HCT116 (cell line): ENCODE measurements at regions not wholly inside any gene's neighbourhood (a gene's known extent, or its start where the extent isn't known, plus 50 kb on each side); places are given as distances from the start of the nearest gene placed in this dataset.

ENCODE experiments used
- ATAC-seq: fragments of 200-7000 bp; cut with Tn5 transposase; 2 replicates; pipeline ENCODE4 v1.9.1; 2020; ENCODE audit warnings: mild to moderate bottlenecking, moderate library complexity
- BruUV-seq: library from RNA; stranded (reverse); fragments of 400-500 nt; replicated peaks from 2 replicates; lab custom pipeline; 2021; lab: Mats Ljungman, UMichigan
- CTCF ChIA-PET: fragments of 300-600 bp; sonication (Branson Sonifier 250); formaldehyde crosslinking; loops from one replicate; lab custom pipeline; 2021; ENCODE audit warnings: antibody characterized with exemption; lab: Charles Lee
- POLR2A ChIA-PET: fragments of 300-600, 350-600 bp; sonication (Branson Sonifier 250); formaldehyde crosslinking; loops from one replicate; lab custom pipeline; 2021; ENCODE audit warnings: antibody characterized with exemption; lab: Charles Lee
- RAD21 ChIA-PET, 2 experiments: fragments of 300-600 bp; sonication (Branson Sonifier 250); formaldehyde crosslinking; loops; one replicate each; lab custom pipeline; 2023; ENCODE audit warnings: low total read pairs in 2 of 2; ENCODE audit not compliant: uncharacterized antibody in 2 of 2, unreplicated experiment in 2 of 2, low non-redundant PET in 1 of 2; lab: Charles Lee
- DNase-seq: peaks from one replicate; pipeline ENCODE4 v3.0.0-alpha.2; 2010; ENCODE audit warnings: low read depth, low spot score
- H2AFZ ChIP-seq: fragments of 200-600 bp; shearing (Covaris generic), sonication (generic); 2 replicates; pipeline ENCODE4 v1.6.1; 2017; ENCODE audit warnings: low read depth, mixed run types, mixed read lengths, antibody characterized with exemption, low read length; ENCODE audit not compliant: poor library complexity, severe bottlenecking
- H3K27ac ChIP-seq: 2 replicates; pipeline ENCODE4 v1.5.1; 2012; ENCODE audit warnings: low read depth, low read length
- H3K27me3 ChIP-seq: fragments of 200-600 bp; sonication (generic); 2 replicates; pipeline ENCODE4 v1.6.1; 2016; ENCODE audit warnings: mixed run types, low read length, mixed read lengths; ENCODE audit not compliant: insufficient read depth
- H3K36me3 ChIP-seq, 2 experiments: fragments of 200-500 bp in 1 of 2; fragments of 200-600 bp in 1 of 2; sonication (Bioruptor generic) in 1 of 2; sonication (generic) in 1 of 2; 2 replicates each; pipeline versions ENCODE4 v1.5.1 to v1.6.1; 2014 to 2016; ENCODE audit warnings: low read length in 2 of 2, inconsistent platforms in 1 of 2, mixed read lengths in 1 of 2, mixed run types in 1 of 2; ENCODE audit not compliant: insufficient read depth in 2 of 2, control insufficient read depth in 1 of 2
- H3K4me1 ChIP-seq, 2 experiments: fragments of 200-600 bp in 1 of 2; sonication (generic) in 1 of 2; 2 replicates each; pipeline versions ENCODE4 v1.5.1 to v1.6.1; 2012 to 2017; ENCODE audit warnings: low read length in 2 of 2, inconsistent platforms in 1 of 2, mild to moderate bottlenecking in 1 of 2, mixed read lengths in 1 of 2, mixed run types in 1 of 2, moderate library complexity in 1 of 2; ENCODE audit not compliant: insufficient read depth in 2 of 2, control insufficient read depth in 1 of 2
- H3K4me2 ChIP-seq: fragments of 200-600 bp; sonication (generic); 2 replicates; pipeline ENCODE4 v1.6.1; 2017; ENCODE audit warnings: mixed run types, low read length, mixed read lengths
- H3K4me3 ChIP-seq, 2 experiments: fragments of 200-600 bp in 1 of 2; sonication (generic) in 1 of 2; replicated peaks in 1 of 2; 2 replicates each; pipeline ENCODE4 v1.5.1; 2011 to 2016; ENCODE audit warnings: low read length in 2 of 2, control low read depth in 1 of 2, low read depth in 1 of 2, mild to moderate bottlenecking in 1 of 2, mixed read lengths in 1 of 2, mixed run types in 1 of 2
- H3K79me2 ChIP-seq: fragments of 200-600 bp; sonication (generic); 2 replicates; pipeline ENCODE4 v1.6.1; 2017; ENCODE audit warnings: mild to moderate bottlenecking, mixed run types, low read length, moderate library complexity, mixed read lengths; ENCODE audit not compliant: insufficient read depth
- H3K9ac ChIP-seq: fragments of 200-600 bp; sonication (generic); 2 replicates; pipeline ENCODE4 v1.6.1; 2016; ENCODE audit warnings: low read length, mixed read lengths
- H3K9me2 ChIP-seq: fragments of 200-600 bp; sonication (generic), shearing (Covaris generic); 2 replicates; pipeline ENCODE4 v1.6.1; 2017; ENCODE audit warnings: mixed run types, mild to moderate bottlenecking, moderate library complexity; ENCODE audit not compliant: insufficient read depth
- H3K9me3 ChIP-seq, 2 experiments: fragments of 200-500 bp in 1 of 2; fragments of 200-600 bp in 1 of 2; sonication (Bioruptor generic) in 1 of 2; sonication (generic) in 1 of 2; 2 replicates each; pipeline ENCODE4 v1.6.1; 2014 to 2017; ENCODE audit warnings: low read length in 2 of 2, mixed read lengths in 2 of 2, inconsistent platforms in 1 of 2, low read depth in 1 of 2, mild to moderate bottlenecking in 1 of 2, mixed run types in 1 of 2, moderate library complexity in 1 of 2; ENCODE audit not compliant: control insufficient read depth in 1 of 2, insufficient read depth in 1 of 2
- H4K20me1 ChIP-seq: fragments of 200-600 bp; sonication (generic), shearing (Covaris generic); 2 replicates; pipeline ENCODE4 v1.6.1; 2017; ENCODE audit warnings: mixed run types, mild to moderate bottlenecking, moderate library complexity; ENCODE audit not compliant: insufficient read depth
- CBX3 ChIP-seq: IDR thresholded peaks from 2 replicates; pipeline ENCODE4 v1.6.1; 2012; ENCODE audit warnings: low read depth
- CEBPB ChIP-seq: IDR thresholded peaks from 2 replicates; pipeline ENCODE4 v1.6.1; 2012; ENCODE audit warnings: low read depth
- EGR1 ChIP-seq: IDR thresholded peaks from 2 replicates; pipeline ENCODE4 v1.6.1; 2012; ENCODE audit warnings: low read depth
- ELF1 ChIP-seq: IDR thresholded peaks from 2 replicates; pipeline ENCODE4 v1.6.1; 2012; ENCODE audit warnings: low read depth, borderline replicate concordance
- EZH2 ChIP-seq: fragments of 200-600 bp; sonication (generic); IDR thresholded peaks from 2 replicates; pipeline ENCODE4 v1.6.1; 2017; ENCODE audit warnings: antibody characterized with exemption, mixed run types
- EZH2phosphoT487 ChIP-seq: fragments of 200-600 bp; IDR thresholded peaks from 2 replicates; pipeline ENCODE4 v1.6.1; 2018; ENCODE audit warnings: antibody characterized with exemption, borderline replicate concordance
- JUND ChIP-seq: IDR thresholded peaks from 2 replicates; pipeline ENCODE4 v1.6.1; 2012
- POLR2A ChIP-seq: IDR thresholded peaks from 2 replicates; pipeline ENCODE4 v1.7.0; 2011; ENCODE audit warnings: borderline replicate concordance; ENCODE audit not compliant: insufficient read depth, insufficient read length; ENCODE audit errors: extremely low read depth
- POLR2AphosphoS5 ChIP-seq: IDR thresholded peaks from 2 replicates; pipeline ENCODE4 v1.6.1; 2011; ENCODE audit warnings: mild to moderate bottlenecking, low read depth, low read length, moderate library complexity
- RAD21 ChIP-seq: IDR thresholded peaks from 2 replicates; pipeline ENCODE4 v1.6.1; 2012; ENCODE audit warnings: low read depth, mild to moderate bottlenecking
- REST ChIP-seq: IDR thresholded peaks from 2 replicates; pipeline ENCODE4 v1.6.1; 2012; ENCODE audit warnings: low read depth
- SRF ChIP-seq: IDR thresholded peaks from 2 replicates; pipeline ENCODE4 v1.6.1; 2012; ENCODE audit warnings: low read depth
- TCF7L2 ChIP-seq: IDR thresholded peaks from 2 replicates; pipeline ENCODE4 v1.7.0; 2011; ENCODE audit warnings: borderline replicate concordance, inconsistent platforms; ENCODE audit not compliant: insufficient read depth, insufficient read length; ENCODE audit errors: extremely low read depth
- YY1 ChIP-seq: IDR thresholded peaks from 2 replicates; pipeline ENCODE4 v1.6.1; 2011; ENCODE audit warnings: low read length, low read depth, moderate library complexity, mild to moderate bottlenecking; ENCODE audit not compliant: insufficient replicate concordance; ENCODE audit errors: extremely low read depth
- ZBTB33 ChIP-seq: IDR thresholded peaks from 2 replicates; pipeline ENCODE4 v1.6.1; 2011; ENCODE audit warnings: mild to moderate bottlenecking, low read length, moderate library complexity; ENCODE audit not compliant: insufficient replicate concordance; ENCODE audit errors: extremely low read depth
- ZFX ChIP-seq: fragments of 450-650 bp; IDR thresholded peaks from 2 replicates; pipeline ENCODE4 v1.6.1; 2017
- ZNF274 ChIP-seq: fragments of 200-500 bp; sonication (Bioruptor generic); IDR thresholded peaks from 2 replicates; pipeline ENCODE4 v1.6.1; 2014; ENCODE audit warnings: mild to moderate bottlenecking, low read depth, low read length, inconsistent platforms
- intact Hi-C: fragments of 100-400 bp; cut with micrococcal nuclease; formaldehyde crosslinking; loops from 2 replicates; pipeline ENCODE4 v1.10.0; 2022
- TF ChIP-seq, protein P1 (sequence below), 3 experiments: fragments of 200-600 bp in 1 of 3; sonication (generic) in 1 of 3; IDR thresholded peaks in 2 of 3; conservative IDR thresholded peaks in 1 of 3; 2 replicates each; pipeline ENCODE4 v1.5.1; 2012 to 2017; ENCODE audit warnings: low read depth in 2 of 3, low read length in 2 of 3, antibody characterized with exemption in 1 of 3, borderline replicate concordance in 1 of 3, control low read depth in 1 of 3, mild to moderate bottlenecking in 1 of 3, mixed read lengths in 1 of 3, mixed run types in 1 of 3, moderate library complexity in 1 of 3; ENCODE audit not compliant: insufficient read depth in 1 of 3

GRCh38 chr3:34362910-34363309 lies 564.5 kb downstream of the PDCD6IP start:
- Histone ChIP-seq H2AFZ (no peak overlapping the region), H3K9ac (no peak overlapping the region), H3K9me3 (no peaks in the 10 kb centered on the region), H3K4me1 (no peaks in the 10 kb centered on the region), H3K27ac (no peak overlapping the region), H4K20me1 (no peaks in the 10 kb centered on the region), H3K4me2 (no peak overlapping the region), H3K36me3 (no peaks in the 10 kb centered on the region), H3K4me3 (no peak overlapping the region), H3K79me2 (no peaks in the 10 kb centered on the region), H3K27me3 (no peaks in the 10 kb centered on the region), H3K9me2 (no peaks in the 10 kb centered on the region)
- DNase-seq (no peak), ATAC-seq (no peak)
- POLR2A ChIA-PET = no interaction called here
- intact Hi-C loops = no loop called here
- BruUV-seq = no TSS peak
- CTCF ChIA-PET = no interaction called here
- TF ChIP-seq ZNF274 (no peak), YY1 (no peak), POLR2A (no peak), SRF (no peak), RAD21 (no peak), ELF1 (no peak), TCF7L2 (no peak), REST (no peak), JUND (no peak), EGR1 (no peak), ZBTB33 (no peak), CEBPB (no peak), POLR2AphosphoS5 (no peak), EZH2phosphoT487 (no peak), EZH2 (no peak), CBX3 (no peak), ZFX (no peak)
- TF ChIP-seq, protein P1, sequence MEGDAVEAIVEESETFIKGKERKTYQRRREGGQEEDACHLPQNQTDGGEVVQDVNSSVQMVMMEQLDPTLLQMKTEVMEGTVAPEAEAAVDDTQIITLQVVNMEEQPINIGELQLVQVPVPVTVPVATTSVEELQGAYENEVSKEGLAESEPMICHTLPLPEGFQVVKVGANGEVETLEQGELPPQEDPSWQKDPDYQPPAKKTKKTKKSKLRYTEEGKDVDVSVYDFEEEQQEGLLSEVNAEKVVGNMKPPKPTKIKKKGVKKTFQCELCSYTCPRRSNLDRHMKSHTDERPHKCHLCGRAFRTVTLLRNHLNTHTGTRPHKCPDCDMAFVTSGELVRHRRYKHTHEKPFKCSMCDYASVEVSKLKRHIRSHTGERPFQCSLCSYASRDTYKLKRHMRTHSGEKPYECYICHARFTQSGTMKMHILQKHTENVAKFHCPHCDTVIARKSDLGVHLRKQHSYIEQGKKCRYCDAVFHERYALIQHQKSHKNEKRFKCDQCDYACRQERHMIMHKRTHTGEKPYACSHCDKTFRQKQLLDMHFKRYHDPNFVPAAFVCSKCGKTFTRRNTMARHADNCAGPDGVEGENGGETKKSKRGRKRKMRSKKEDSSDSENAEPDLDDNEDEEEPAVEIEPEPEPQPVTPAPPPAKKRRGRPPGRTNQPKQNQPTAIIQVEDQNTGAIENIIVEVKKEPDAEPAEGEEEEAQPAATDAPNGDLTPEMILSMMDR (IDR thresholded peaks at IDR 0.05 in 2 of 3, conservative IDR thresholded peaks at IDR 0.05 in 1 of 3; ENCODE audit: borderline replicate concordance in 1 of 3, insufficient read depth in 1 of 3, low read depth in 2 of 3, low read length in 2 of 3) = no peak
- RAD21 ChIA-PET = no interaction called here
